PFSK-1 (cell line): ENCODE measurements at regions not wholly inside any gene's neighbourhood (a gene's known extent, or its start where the extent isn't known, plus 50 kb on each side); places are given as distances from the start of the nearest gene placed in this dataset.

Experiments used
- FOXP2 ChIP-seq: optimal IDR thresholded peaks from 2 replicates; pipeline ENCODE3; 2011; ENCODE audit warnings: borderline replicate concordance, control low read depth, inconsistent platforms; ENCODE audit not compliant: insufficient read depth; ENCODE audit errors: extremely low read length, extremely low read depth
- POLR2AphosphoS5 ChIP-seq: IDR thresholded peaks from 2 replicates; pipeline ENCODE4 v1.6.1; 2012; ENCODE audit warnings: low read depth, mild to moderate bottlenecking, control low read depth, low read length, moderate library complexity
- SIN3A ChIP-seq: IDR thresholded peaks from 2 replicates; pipeline ENCODE4 v1.6.1; 2012; ENCODE audit warnings: mild to moderate bottlenecking, low read length, moderate library complexity, borderline replicate concordance; ENCODE audit not compliant: insufficient read depth
- TAF1 ChIP-seq: IDR thresholded peaks from 2 replicates; pipeline ENCODE4 v1.6.1; 2012; ENCODE audit warnings: low read length, control low read depth, borderline replicate concordance; ENCODE audit not compliant: insufficient read depth
- TF ChIP-seq, protein P1 (sequence below), 2 experiments: IDR thresholded peaks; 2 replicates each; pipeline versions ENCODE4 v1.6.1 to v1.8.0; 2011 to 2012; ENCODE audit warnings: low read depth in 2 of 2, low read length in 2 of 2, control low read depth in 1 of 2, inconsistent platforms in 1 of 2, mild to moderate bottlenecking in 1 of 2, moderate library complexity in 1 of 2; ENCODE audit not compliant: insufficient read depth in 1 of 2

DNA sequence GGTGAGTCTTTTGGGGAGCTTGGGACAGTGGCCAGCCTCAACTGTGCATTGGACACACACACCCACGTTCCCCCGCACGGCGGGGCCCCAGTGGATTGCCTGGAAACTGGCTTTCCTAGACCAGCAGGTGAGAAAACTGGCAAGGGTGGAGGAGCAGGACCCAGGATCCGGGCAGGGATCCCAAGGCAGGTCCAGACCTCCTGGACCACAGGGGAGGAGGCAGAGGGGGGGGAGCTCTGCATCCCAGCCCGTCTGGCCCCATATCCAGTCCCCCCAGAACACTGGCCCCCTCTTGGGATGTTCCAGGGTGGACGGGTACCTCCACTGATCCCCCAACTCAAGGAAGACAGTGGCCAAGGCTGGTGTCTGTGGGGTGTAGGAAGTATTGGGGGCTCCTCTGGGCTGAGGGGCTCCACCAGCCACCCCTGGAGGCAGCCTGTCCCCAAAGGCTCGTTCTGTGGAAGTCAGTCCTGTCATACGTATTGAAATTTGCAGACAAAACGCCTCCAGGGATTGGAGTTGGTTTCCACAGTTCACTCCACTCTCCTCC, 89.3 kb upstream of the LINC01488 start:
- TF ChIP-seq SIN3A (no peak), FOXP2 (no peak), TAF1 (no peak), POLR2AphosphoS5 (no peak)
- TF ChIP-seq, protein P1, sequence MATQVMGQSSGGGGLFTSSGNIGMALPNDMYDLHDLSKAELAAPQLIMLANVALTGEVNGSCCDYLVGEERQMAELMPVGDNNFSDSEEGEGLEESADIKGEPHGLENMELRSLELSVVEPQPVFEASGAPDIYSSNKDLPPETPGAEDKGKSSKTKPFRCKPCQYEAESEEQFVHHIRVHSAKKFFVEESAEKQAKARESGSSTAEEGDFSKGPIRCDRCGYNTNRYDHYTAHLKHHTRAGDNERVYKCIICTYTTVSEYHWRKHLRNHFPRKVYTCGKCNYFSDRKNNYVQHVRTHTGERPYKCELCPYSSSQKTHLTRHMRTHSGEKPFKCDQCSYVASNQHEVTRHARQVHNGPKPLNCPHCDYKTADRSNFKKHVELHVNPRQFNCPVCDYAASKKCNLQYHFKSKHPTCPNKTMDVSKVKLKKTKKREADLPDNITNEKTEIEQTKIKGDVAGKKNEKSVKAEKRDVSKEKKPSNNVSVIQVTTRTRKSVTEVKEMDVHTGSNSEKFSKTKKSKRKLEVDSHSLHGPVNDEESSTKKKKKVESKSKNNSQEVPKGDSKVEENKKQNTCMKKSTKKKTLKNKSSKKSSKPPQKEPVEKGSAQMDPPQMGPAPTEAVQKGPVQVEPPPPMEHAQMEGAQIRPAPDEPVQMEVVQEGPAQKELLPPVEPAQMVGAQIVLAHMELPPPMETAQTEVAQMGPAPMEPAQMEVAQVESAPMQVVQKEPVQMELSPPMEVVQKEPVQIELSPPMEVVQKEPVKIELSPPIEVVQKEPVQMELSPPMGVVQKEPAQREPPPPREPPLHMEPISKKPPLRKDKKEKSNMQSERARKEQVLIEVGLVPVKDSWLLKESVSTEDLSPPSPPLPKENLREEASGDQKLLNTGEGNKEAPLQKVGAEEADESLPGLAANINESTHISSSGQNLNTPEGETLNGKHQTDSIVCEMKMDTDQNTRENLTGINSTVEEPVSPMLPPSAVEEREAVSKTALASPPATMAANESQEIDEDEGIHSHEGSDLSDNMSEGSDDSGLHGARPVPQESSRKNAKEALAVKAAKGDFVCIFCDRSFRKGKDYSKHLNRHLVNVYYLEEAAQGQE (IDR thresholded peaks at IDR 0.05; ENCODE audit: insufficient read depth in 1 of 2, low read depth in 2 of 2, low read length in 2 of 2) = no peak

DNA sequence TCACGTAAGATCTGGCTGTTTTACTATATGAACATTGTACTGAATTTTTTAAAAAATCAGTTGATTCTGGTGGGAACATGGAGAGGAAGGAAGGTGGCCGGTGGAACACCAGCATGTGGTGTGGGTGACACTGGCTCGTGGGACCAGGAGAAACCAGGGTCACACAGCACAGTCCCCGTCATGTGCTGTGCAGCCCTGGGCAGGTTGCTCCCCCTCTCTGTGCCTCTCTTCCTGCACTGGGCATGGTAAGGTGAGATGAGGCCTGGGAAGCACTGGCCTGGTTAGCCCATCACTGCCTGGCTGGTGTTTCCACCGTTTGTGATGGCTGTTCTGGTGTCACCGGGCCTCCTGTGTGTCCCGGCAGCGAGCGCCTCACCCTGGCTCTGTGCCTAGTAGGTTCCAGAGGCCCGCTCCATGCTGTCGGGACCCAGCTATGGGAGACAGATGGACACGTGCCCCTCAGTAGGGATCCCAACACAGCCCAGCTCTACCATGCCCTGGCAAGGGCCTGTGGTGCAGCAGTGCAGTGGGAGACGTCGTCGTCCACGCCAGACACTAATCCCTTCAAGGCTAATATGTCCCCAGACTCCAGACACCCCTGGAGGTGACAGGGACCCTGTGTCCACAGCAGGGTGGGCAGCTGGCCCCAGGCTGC, 88.2 kb upstream of the LINC01488 start:
- TF ChIP-seq TAF1 (no peak), SIN3A (no peak), POLR2AphosphoS5 (no peak), FOXP2 (no peak)
- TF ChIP-seq, protein P1 (IDR thresholded peaks at IDR 0.05; ENCODE audit: insufficient read depth in 1 of 2, low read depth in 2 of 2, low read length in 2 of 2) = no peak

DNA sequence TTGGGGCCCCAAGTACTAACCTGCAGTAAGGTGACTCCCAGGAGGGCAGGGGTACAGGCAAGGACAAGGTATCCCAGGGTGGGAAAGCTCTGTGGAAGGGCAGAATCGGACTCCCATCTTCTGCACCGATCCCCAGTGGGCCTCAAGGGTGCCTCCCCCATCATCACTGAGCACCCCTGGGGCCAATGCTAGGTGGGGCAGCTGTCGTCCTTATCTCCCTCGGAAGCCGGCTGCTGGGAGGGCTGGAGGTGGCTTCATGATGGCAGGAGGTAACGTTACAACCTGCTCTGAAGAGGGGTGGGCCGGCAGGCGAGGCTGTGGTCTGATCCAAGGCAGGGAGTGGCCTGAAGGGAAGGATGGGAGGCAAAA, 87.6 kb upstream of the LINC01488 start:
- TF ChIP-seq, protein P1 (IDR thresholded peaks at IDR 0.05; ENCODE audit: insufficient read depth in 1 of 2, low read depth in 2 of 2, low read length in 2 of 2) = no peak
- TF ChIP-seq TAF1 = no peak

DNA sequence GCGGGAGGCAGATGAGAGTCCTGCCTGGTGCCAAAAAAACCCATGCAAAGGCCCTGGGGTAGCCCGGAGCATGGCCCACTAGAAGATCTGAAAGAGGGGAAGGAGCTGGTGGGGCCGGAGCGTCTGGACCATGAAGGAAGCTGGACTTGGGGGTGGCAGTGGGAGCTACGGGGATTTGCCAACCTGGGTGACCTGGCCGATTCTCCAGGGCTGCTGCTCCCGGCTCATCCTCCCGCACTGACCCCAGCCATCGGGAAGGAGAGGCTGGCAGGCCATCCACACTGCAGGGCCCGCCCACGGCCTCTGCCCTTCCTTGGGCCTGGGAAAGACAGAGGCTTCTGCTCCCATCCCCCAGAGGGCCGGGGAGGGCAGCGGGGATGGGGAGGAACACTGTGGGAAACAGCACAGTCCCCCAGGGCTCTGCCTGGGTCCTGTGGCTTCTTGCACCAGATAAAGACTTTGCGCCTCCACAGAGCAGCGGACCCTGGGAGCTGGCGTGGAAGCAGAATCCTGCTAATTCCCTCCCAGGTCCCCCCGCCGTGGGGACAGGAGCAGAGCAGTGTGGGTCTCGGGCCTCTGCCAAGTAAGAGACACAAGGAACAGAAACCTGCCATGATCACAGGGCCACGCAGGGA, 87.1 kb upstream of the LINC01488 start:
- no peak for TF ChIP-seq SIN3A
- no peak for TF ChIP-seq TAF1
- TF ChIP-seq, protein P1 (IDR thresholded peaks at IDR 0.05; ENCODE audit: insufficient read depth in 1 of 2, low read depth in 2 of 2, low read length in 2 of 2) = no peak
- no peak for TF ChIP-seq FOXP2
- no peak for TF ChIP-seq POLR2AphosphoS5
